Retina (tissue), 1 donor: ENCODE measurements at regions not wholly inside any gene's neighbourhood (a gene's known extent, or its start where the extent isn't known, plus 50 kb on each side); places are given as distances from the start of the nearest gene placed in this dataset.
A peak's percentile ranks its signal among the peaks of the same experiment; 100 is the strongest.
"Not testable (repeated sequence)": the region's sequence is repeated elsewhere in the genome, so short reads cannot be mapped to it uniquely, and the experiment has no call there.

Source experiments
- DNase-seq: peaks from one replicate; pipeline ENCODE4 v3.0.0-alpha.2; 2016

- DNase-seq, result no peak
Observed at GRCh38 chr6:9136141-9136822, 700.9 kb upstream of the SLC35B3 start.

- DNase-seq, result peak; percentile 36
Observed at GRCh38 chr6:9131616-9132015, 696.3 kb upstream of the SLC35B3 start.

GRCh38 chr6:9131201-9131600, 695.9 kb upstream of the SLC35B3 start:
- DNase-seq, result no peak

- DNase-seq, result no peak
Observed at GRCh38 chr6:9128970-9129369, 693.6 kb upstream of the SLC35B3 start.

GRCh38 chr6:9126878-9127560, 691.7 kb upstream of the SLC35B3 start:
- DNase-seq, result no peak

GRCh38 chr6:9126034-9126433, 690.7 kb upstream of the SLC35B3 start:
- DNase-seq, result not testable (repeated sequence)

GRCh38 chr6:9121549-9121948, 686.2 kb upstream of the SLC35B3 start:
- no peak for DNase-seq

- DNase-seq, result no peak
Observed at GRCh38 chr6:9116026-9116425, 680.7 kb upstream of the SLC35B3 start.

- peak; percentile 38 for DNase-seq
Observed at GRCh38 chr6:9112544-9112943, 677.2 kb upstream of the SLC35B3 start.

GRCh38 chr6:9103876-9104521, 668.7 kb upstream of the SLC35B3 start:
- DNase-seq, result no peak

GRCh38 chr6:9101920-9102319, 666.6 kb upstream of the SLC35B3 start:
- no peak for DNase-seq

GRCh38 chr6:9100869-9101580, 665.7 kb upstream of the SLC35B3 start:
- no peak for DNase-seq

GRCh38 chr6:9095729-9096128, 660.4 kb upstream of the SLC35B3 start:
- DNase-seq, result peak; percentile 37

- DNase-seq, result no peak
Observed at GRCh38 chr6:9095137-9095536, 659.8 kb upstream of the SLC35B3 start.

GRCh38 chr6:9089724-9090123, 654.4 kb upstream of the SLC35B3 start:
- no peak for DNase-seq

GRCh38 chr6:9087470-9087869, 652.1 kb upstream of the SLC35B3 start:
- no peak for DNase-seq

GRCh38 chr6:9086331-9086730, 651.0 kb upstream of the SLC35B3 start:
- no peak for DNase-seq

GRCh38 chr6:9085709-9086070, 650.3 kb upstream of the SLC35B3 start:
- DNase-seq, result no peak

GRCh38 chr6:9085054-9085708, 649.8 kb upstream of the SLC35B3 start:
- no peak for DNase-seq

- no peak for DNase-seq
Observed at GRCh38 chr6:9083108-9083507, 647.8 kb upstream of the SLC35B3 start.

- DNase-seq, result no peak
Observed at GRCh38 chr6:9066726-9067125, 631.4 kb upstream of the SLC35B3 start.

- DNase-seq, result no peak
Observed at GRCh38 chr6:9064156-9064555, 628.8 kb upstream of the SLC35B3 start.

- DNase-seq, result no peak
Observed at GRCh38 chr6:9062596-9062995, 627.3 kb upstream of the SLC35B3 start.
